GM18502 (cell line): ENCODE measurements at regions not wholly inside any gene's neighbourhood (a gene's known extent, or its start where the extent isn't known, plus 50 kb on each side); places are given as distances from the start of the nearest gene placed in this dataset.

ENCODE experiments used
- ATAC-seq: cut with Tn5 transposase; IDR thresholded peaks from one replicate; pipeline ENCODE4 v1.9.1; 2021; ENCODE audit warnings: mild to moderate bottlenecking; ENCODE audit not compliant: unreplicated experiment, poor library complexity

DNA sequence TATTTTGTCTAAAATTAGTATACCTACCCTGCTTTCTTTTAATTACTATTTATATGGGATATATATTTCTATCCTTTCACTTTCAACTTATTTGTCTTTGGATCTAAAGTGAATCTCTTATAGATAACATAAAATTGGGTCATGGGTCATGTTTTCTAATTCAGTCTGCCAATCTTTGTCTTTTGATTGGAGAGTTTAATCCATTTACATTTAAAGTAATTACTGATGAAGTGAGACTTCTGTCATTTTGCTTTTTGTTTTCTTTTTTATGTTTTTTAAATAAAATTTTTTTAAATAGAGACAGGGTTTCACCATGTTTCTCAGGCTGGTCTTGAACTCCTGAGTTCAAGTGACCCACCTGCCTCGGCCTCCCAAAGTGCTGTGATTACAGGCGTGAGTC is 50.5 kb upstream of the PRDM1 start:
- no peak for ATAC-seq

DNA sequence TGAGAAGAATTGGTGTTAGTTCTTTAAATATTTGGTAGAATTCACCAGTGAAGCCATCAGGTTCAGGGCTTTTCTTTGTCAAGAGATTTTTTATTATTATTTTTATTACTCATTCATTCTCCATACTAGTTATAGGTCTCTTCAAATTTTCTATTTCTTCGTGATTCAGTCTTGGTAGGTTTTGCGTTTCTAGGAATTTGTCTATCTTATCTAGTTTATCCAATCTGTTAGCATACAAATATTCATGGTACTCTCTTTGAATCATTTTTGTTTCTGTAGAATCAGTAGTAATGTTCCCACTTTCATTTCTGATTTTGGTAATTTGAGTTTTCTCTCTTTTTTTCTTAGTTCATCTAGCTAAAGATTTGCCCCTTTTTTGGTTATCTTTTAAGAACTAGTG is 52.3 kb upstream of the PRDM1 start:
- ATAC-seq, result no peak

- ATAC-seq, result no peak
Observed at GRCh38 chr6:106027758-106028157, 58.4 kb upstream of the PRDM1 start.

DNA sequence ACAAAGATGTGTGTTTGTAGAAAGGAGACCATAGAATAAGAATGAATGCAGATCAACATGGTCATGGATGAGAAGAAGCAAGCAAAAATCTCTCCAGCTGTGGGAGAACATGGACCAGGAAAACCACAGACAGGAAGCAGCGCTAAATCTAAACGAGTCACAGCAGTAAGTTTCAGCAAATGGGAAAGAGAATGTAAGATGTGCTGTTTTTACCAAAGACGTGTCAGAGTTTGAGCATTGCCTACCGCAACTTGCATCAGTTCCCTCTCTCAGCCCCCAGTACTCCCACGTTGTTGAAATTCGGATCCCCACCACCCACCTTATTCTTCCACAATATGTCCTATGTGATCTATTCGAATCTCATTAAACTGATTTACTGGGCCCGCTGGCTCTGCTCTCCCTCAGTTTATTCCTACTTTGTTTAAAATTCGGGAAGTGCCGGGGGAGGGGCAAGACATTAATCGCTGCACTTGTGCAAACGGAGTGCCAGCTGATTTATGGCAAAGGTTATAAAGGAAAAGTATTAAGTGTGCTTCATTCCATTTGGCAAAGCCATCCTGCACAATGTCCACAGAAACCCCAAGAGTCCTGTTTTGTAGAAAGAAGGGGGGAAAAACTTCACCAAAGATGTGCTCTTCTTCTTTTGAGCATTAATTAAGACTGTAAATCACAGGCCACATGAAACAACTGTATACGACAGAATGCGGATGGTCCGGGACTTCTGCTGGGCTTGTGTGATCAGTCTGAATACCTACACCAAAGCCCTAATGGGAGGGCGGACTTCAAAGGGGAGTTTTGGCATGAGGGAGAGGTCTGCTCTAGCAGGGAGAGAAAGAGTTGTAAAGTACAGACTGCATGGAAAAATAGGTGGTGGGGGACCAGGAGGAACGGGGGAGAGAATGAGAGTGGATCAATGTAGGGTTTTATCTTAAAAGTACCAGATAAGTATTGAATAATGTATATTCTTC is 59.1 kb upstream of the PRDM1 start:
- ATAC-seq, result no peak

DNA sequence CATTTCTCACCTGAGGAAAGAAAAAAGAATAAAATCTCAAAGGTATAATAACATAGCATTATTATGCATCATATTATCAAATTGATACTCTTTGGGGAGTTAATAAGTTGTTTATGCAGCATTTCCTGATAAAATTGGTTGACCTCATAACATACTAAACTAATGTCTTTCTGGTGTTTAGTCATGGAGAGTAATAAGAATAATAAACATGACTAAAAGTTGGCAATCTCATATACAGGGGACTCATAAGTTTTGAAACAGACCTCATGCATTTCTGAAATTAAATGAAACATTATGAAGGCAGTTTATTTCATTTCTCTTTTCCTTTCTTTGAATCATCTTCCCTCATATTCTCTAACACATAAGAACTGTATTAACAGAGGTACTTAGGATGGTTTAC is 60.5 kb upstream of the PRDM1 start:
- ATAC-seq, result no peak

- ATAC-seq, result no peak
Observed at GRCh38 chr6:106022801-106023200, 63.3 kb upstream of the PRDM1 start.

DNA sequence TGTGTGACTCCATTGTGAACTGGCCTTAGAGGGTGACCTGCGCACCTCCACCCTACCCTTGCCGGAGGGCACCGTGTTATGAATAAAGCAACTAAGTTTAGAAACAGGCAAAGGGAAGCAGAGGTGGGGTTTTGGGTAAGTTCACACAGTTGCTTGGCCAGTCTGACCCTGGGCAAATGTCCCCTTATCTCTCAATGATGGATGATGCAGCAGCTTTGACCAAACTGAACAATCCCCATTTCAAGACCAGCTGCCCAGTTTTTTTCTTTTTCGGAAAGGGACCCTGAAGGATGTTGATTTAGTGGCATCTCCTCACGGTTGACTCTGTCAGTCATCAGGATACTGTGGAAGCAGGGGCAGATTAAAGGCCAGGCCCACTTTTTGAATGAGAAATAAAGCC is 68.7 kb upstream of the PRDM1 start:
- ATAC-seq, result no peak

GRCh38 chr6:106014955-106015354 is 71.2 kb upstream of the PRDM1 start:
- no peak for ATAC-seq

DNA sequence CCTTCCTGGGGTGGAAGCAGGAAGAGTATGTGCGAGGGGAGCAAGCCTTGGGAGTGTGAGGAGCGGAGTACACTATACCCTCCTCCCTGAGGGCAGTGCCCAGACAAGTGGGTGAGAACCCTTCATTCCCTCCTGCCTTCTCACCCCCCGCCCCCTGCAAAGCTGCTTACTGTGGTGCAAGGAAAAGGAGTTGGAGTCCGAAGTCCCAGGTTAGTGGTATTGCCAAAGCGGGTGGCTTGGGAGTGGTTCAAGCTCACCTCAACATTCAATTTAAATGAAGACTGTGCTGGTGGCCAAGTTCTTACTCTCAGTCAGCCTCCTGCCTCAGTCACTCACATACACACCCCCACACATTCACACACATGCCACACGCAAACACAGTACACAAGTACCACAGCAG is 74.7 kb upstream of the PRDM1 start:
- ATAC-seq, result no peak

DNA sequence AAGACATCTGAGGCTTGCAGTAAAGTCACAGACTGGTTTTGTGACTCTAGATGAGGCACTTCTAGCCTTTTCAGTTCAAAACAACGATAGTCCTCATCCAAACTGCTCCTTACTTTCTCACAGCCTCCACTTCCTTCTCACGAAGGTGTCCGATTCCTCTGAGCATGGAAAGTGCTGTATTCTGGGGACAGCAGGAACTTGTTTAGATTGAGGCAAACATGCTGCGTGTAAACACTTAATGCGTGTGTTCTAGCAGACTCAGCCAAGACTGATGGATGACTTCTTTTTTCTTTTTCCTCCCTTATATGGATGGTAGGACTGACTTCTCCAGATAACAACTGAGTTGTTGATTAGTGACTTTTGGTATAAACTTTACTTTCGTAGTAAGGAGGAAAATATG is 80.2 kb upstream of the PRDM1 start:
- ATAC-seq, result no peak

DNA sequence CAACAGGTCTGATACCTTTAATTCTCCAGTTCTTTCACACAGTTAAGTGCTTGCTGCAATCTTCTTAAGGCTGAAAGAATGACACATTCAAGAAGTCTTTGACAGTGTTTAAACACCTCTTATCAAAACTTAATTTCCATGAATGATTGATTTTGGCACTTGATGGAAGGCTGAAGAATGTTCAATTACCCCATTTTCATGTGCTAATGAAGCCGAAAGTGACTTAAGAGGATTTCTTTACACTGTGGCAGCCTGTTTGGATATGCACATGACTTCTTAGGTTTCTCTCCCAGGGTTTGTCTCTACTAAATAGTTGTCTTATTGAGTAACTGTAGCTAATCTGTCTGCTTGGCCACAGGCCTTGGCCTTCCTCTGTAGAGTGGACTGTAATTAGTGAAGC is 81.1 kb upstream of the PRDM1 start:
- ATAC-seq, result no peak

GRCh38 chr6:106003268-106003987 is 82.7 kb upstream of the PRDM1 start:
- ATAC-seq, result no peak

- no peak for ATAC-seq
Observed at GRCh38 chr6:106002005-106002404, 84.1 kb upstream of the PRDM1 start.

DNA sequence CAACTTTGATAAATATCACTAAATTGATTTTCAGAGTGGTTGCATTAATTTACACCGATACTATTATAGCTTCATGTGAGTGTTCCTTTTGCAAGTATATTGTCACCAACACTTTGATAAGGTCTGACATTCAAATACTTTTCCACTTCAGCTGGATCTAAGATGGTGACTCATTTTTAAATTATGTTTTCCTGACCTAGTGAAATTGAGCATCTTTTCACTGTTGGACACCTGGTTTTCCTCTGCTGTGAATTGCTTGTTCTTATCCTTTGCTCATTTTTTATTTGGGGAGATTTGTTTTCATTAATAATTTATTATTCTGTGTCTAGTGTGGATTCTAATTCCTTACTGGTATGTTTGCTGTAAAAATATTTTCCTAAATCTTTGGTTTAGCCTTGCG is 85.2 kb upstream of the PRDM1 start:
- no peak for ATAC-seq

- ATAC-seq, result no peak
Observed at GRCh38 chr6:105997482-105997881, 88.7 kb upstream of the PRDM1 start.

DNA sequence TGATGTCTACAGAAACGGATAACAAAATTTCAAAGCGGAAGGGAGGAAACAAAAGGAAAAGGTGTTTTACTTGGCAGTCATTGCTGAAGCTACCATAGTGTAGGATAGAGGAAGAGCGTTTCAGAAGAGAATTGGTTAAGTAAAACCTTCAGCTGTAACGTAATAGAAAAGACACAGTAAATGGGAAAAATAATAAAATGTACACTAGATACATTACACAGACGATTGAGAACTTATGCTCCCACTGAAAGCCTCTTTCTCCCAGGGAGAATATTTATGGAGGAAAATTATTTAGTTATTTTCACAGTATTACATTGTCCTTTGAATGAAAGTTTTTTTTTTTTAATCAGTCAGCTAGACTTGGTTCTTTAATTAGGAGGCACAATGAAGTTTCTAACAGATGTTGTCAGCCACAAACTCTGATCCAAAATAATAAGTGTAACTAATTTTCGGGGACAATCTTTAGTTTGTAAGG is 90.7 kb upstream of the PRDM1 start:
- no peak for ATAC-seq

- no peak for ATAC-seq
Observed at GRCh38 chr6:105994591-105995390, 91.3 kb upstream of the PRDM1 start.

DNA sequence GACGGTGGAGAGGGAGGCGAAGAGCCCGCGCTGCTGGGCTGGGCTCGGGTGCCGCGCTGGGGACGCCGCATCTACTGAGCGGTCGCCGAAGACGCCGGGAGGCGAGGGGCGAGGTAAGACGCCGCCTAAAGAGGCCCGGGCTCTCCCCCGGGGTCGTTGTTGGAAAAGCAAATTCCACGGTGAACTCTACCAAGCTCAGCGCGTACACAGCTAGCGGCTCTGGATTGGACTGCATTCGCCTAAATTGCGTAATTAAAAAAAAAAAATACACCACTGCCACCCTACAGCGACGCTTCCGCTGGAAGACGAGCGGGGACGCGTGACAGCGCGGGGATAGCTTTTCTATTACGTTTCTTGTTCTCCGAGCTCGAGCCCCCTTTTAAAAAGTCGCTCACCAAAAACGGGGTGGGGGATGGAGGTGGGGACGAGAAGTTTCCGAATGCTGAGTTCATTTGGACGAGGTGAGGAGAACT is 92.0 kb upstream of the PRDM1 start:
- ATAC-seq, result no peak

DNA sequence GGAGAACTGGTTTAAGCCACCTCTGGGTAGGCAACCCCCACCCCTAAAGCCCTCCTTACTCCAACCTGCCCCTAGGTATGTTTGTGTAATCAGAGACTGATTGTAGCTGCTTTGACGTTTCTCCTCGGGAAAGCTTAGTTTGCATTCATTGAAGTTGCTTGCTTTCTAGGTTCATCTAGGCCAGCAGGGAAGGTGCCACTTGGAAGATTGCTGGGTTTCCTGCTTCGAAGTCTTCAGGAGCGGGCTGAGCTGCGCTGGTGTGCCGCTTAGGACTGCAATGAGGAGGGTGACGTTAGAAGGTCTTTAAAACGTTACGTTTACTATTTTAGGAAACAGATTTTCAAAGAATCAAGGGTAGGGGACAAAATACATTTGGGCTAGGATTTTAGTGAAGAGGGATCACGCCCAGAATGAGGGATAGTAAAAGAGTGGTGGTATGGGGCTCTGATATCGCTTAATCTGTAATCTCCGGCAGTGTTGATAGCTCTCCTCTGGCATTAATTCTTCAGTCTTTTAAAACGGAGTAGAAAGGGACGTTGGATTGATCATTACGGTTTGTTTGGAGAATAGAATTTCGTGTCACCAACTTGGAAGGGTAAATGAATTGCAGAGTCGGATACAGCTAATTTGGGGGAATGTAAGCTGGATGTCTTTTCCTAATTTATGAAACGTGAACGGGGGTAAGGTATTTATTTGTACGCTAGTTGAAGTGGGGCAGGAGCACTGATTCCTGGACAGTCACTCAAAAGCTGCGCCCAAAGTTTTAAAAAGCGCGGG is 92.6 kb upstream of the PRDM1 start:
- no peak for ATAC-seq
